Loucy (cell line): ENCODE measurements at regions not wholly inside any gene's neighbourhood (a gene's known extent, or its start where the extent isn't known, plus 50 kb on each side); places are given as distances from the start of the nearest gene placed in this dataset.

Experiments used
- H2AFZ ChIP-seq: fragments of 200-600 bp; sonication (generic); 2 replicates; pipeline ENCODE4 v1.6.0; 2016; ENCODE audit warnings: antibody characterized with exemption, mild to moderate bottlenecking, low read length, moderate library complexity
- H3F3A ChIP-seq: fragments of 200-600 bp; 2 replicates; pipeline ENCODE4 v1.6.0; 2016; ENCODE audit warnings: antibody characterized with exemption, low read depth, mild to moderate bottlenecking
- H3K27me3 ChIP-seq: fragments of 200-600 bp; sonication (generic); 2 replicates; pipeline ENCODE4 v1.6.1; 2014; ENCODE audit warnings: low read length, mild to moderate bottlenecking; ENCODE audit not compliant: insufficient read depth, poor library complexity, severe bottlenecking
- H3K36me3 ChIP-seq: fragments of 200-600 bp; sonication (generic); 2 replicates; pipeline ENCODE4 v1.6.1; 2016; ENCODE audit warnings: low read length; ENCODE audit not compliant: insufficient read depth
- H3K4me1 ChIP-seq: fragments of 200-600 bp; sonication (generic); 2 replicates; pipeline ENCODE4 v1.5.1; 2014; ENCODE audit warnings: low read length, mild to moderate bottlenecking; ENCODE audit not compliant: insufficient read depth, poor library complexity, severe bottlenecking
- H3K4me2 ChIP-seq: fragments of 200-600 bp; sonication (generic); 2 replicates; pipeline ENCODE4 v1.6.0; 2014; ENCODE audit warnings: antibody characterized with exemption, low read length, low read depth, mild to moderate bottlenecking; ENCODE audit not compliant: poor library complexity, severe bottlenecking
- H3K4me3 ChIP-seq: fragments of 200-600 bp; sonication (generic); 2 replicates; pipeline ENCODE4 v1.5.1; 2014; ENCODE audit warnings: low read length, mild to moderate bottlenecking, mixed read lengths; ENCODE audit not compliant: poor library complexity, severe bottlenecking
- H3K79me2 ChIP-seq: fragments of 200-600 bp; sonication (generic); 2 replicates; pipeline ENCODE4 v1.6.1; 2014; ENCODE audit warnings: low read length; ENCODE audit not compliant: insufficient read depth
- H3K9ac ChIP-seq: fragments of 200-600 bp; sonication (generic); 2 replicates; pipeline ENCODE4 v1.6.0; 2014; ENCODE audit warnings: mild to moderate bottlenecking, low read depth, low read length, moderate library complexity; ENCODE audit not compliant: poor library complexity, severe bottlenecking
- H3K9me2 ChIP-seq: fragments of 200-600 bp; sonication (generic); replicated peaks from 2 replicates; pipeline ENCODE4 v1.6.1; 2016; ENCODE audit warnings: low read depth, low read length, mixed read lengths
- H3K9me3 ChIP-seq: fragments of 200-600 bp; sonication (generic); 2 replicates; pipeline ENCODE4 v1.6.1; 2014; ENCODE audit warnings: mild to moderate bottlenecking, antibody characterized with exemption, low read length, low read depth; ENCODE audit not compliant: insufficient read depth
- H4K20me1 ChIP-seq: fragments of 200-600 bp; sonication (generic); 2 replicates; pipeline ENCODE4 v1.6.0; 2014; ENCODE audit warnings: antibody characterized with exemption, low read length, mild to moderate bottlenecking; ENCODE audit not compliant: insufficient read depth, poor library complexity, severe bottlenecking
- EZH2phosphoT487 ChIP-seq: fragments of 200-600 bp; IDR thresholded peaks from 2 replicates; pipeline ENCODE4 v1.6.1; 2018; ENCODE audit warnings: antibody characterized with exemption, mild to moderate bottlenecking, moderate library complexity, borderline replicate concordance
- TF ChIP-seq, protein P1 (sequence below): fragments of 200-600 bp; sonication (generic); conservative IDR thresholded peaks from 2 replicates; pipeline ENCODE4 v1.5.1; 2014; ENCODE audit warnings: mild to moderate bottlenecking, antibody characterized with exemption, low read length

- TF ChIP-seq, protein P1, sequence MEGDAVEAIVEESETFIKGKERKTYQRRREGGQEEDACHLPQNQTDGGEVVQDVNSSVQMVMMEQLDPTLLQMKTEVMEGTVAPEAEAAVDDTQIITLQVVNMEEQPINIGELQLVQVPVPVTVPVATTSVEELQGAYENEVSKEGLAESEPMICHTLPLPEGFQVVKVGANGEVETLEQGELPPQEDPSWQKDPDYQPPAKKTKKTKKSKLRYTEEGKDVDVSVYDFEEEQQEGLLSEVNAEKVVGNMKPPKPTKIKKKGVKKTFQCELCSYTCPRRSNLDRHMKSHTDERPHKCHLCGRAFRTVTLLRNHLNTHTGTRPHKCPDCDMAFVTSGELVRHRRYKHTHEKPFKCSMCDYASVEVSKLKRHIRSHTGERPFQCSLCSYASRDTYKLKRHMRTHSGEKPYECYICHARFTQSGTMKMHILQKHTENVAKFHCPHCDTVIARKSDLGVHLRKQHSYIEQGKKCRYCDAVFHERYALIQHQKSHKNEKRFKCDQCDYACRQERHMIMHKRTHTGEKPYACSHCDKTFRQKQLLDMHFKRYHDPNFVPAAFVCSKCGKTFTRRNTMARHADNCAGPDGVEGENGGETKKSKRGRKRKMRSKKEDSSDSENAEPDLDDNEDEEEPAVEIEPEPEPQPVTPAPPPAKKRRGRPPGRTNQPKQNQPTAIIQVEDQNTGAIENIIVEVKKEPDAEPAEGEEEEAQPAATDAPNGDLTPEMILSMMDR = no peak
- TF ChIP-seq EZH2phosphoT487 = no peak
Measured at GRCh38 chr10:53749439-53749838, 976.9 kb upstream of the MBL2 start.

GRCh38 chr10:53748319-53748718 is 975.7 kb upstream of the MBL2 start:
- no peaks in the 10 kb centered on the region for H3K27me3 ChIP-seq
- 0 out of 2 replicates have a peak, but pooled peaks cover 6% of the 10 kb centered on the region for H3K9me3 ChIP-seq
- H3K4me2 ChIP-seq = no peak overlapping the region
- no peak overlapping the region for H3K4me3 ChIP-seq
- no peaks in the 10 kb centered on the region for H3K9me2 ChIP-seq
- H3K36me3 ChIP-seq = no peaks in the 10 kb centered on the region
- no peaks in the 10 kb centered on the region for H4K20me1 ChIP-seq
- no peaks in the 10 kb centered on the region for H3K79me2 ChIP-seq
- TF ChIP-seq, protein P1 = no peak
- TF ChIP-seq EZH2phosphoT487 = no peak
- H3K9ac ChIP-seq = no peak overlapping the region
- H3F3A ChIP-seq = no peaks in the 10 kb centered on the region
- H2AFZ ChIP-seq = no peak overlapping the region
- no peaks in the 10 kb centered on the region for H3K4me1 ChIP-seq

More at GRCh38 chr10:53749439-53749838, 976.9 kb upstream of the MBL2 start:
- Histone ChIP-seq H4K20me1 (no peaks in the 10 kb centered on the region), H3K9me3 (0 out of 2 replicates have a peak, but pooled peaks cover 6% of the 10 kb centered on the region), H2AFZ (no peak overlapping the region), H3K9me2 (no peaks in the 10 kb centered on the region), H3K4me2 (no peak overlapping the region), H3K79me2 (no peaks in the 10 kb centered on the region), H3K36me3 (no peaks in the 10 kb centered on the region), H3K4me1 (no peaks in the 10 kb centered on the region), H3K4me3 (no peak overlapping the region), H3K9ac (no peak overlapping the region), H3F3A (no peaks in the 10 kb centered on the region), H3K27me3 (no peaks in the 10 kb centered on the region)

GRCh38 chr10:53744746-53745145 is 972.2 kb upstream of the MBL2 start:
- H3K9me2 ChIP-seq = no peaks in the 10 kb centered on the region
- no peaks in the 10 kb centered on the region for H3K27me3 ChIP-seq
- no peak overlapping the region for H2AFZ ChIP-seq
- H4K20me1 ChIP-seq = no peaks in the 10 kb centered on the region
- H3F3A ChIP-seq = no peaks in the 10 kb centered on the region
- no peaks in the 10 kb centered on the region for H3K4me1 ChIP-seq
- TF ChIP-seq, protein P1 = no peak
- TF ChIP-seq EZH2phosphoT487 = no peak
- H3K79me2 ChIP-seq = no peaks in the 10 kb centered on the region
- no peak overlapping the region for H3K4me2 ChIP-seq
- H3K4me3 ChIP-seq = no peak overlapping the region
- H3K36me3 ChIP-seq = no peaks in the 10 kb centered on the region
- no peak overlapping the region for H3K9ac ChIP-seq
- 0 out of 2 replicates have a peak, but pooled peaks cover 6% of the 10 kb centered on the region for H3K9me3 ChIP-seq
